HEK293 (cell line): ENCODE measurements at regions not wholly inside any gene's neighbourhood (a gene's known extent, or its start where the extent isn't known, plus 50 kb on each side); places are given as distances from the start of the nearest gene placed in this dataset.

Experiments used
- CTCF ChIA-PET: fragments of 350-600 bp; formaldehyde crosslinking; extraction: SDS; loops from one replicate; lab custom pipeline; 2021; ENCODE audit warnings: antibody characterized with exemption; lab: Yijun Ruan, JAX
- POLR2A ChIA-PET: fragments of 300-600 bp; formaldehyde crosslinking; extraction: SDS; loops from one replicate; lab custom pipeline; 2020; ENCODE audit warnings: antibody characterized with exemption, inconsistent platforms; lab: Yijun Ruan, JAX
- H3K27ac ChIP-seq: fragments of 200-500 bp; sonication (Bioruptor generic); 2 replicates; pipeline ENCODE4 v1.5.1; 2014; ENCODE audit warnings: low read depth, low read length, control low read depth, inconsistent platforms; ENCODE audit errors: extremely low read depth
- H3K36me3 ChIP-seq, 2 experiments: fragments of 200-500 bp in 1 of 2; sonication (Bioruptor generic) in 1 of 2; 1 replicate in 1 of 2; 2 replicates in 1 of 2; pipeline ENCODE4 v1.5.1; 2014 to 2017; ENCODE audit warnings: inconsistent platforms in 2 of 2, low read length in 2 of 2; ENCODE audit not compliant: control insufficient read depth in 2 of 2, insufficient read depth in 1 of 2
- H3K4me1 ChIP-seq: fragments of 200-500 bp; sonication (Bioruptor generic); 2 replicates; pipeline ENCODE4 v1.5.1; 2014; ENCODE audit warnings: mild to moderate bottlenecking, low read length, inconsistent platforms; ENCODE audit not compliant: control insufficient read depth, insufficient read depth
- H3K4me3 ChIP-seq: 2 replicates; pipeline ENCODE4 v1.5.1; 2011; ENCODE audit warnings: low read depth, mild to moderate bottlenecking, control low read depth, low read length, moderate library complexity
- H3K9me3 ChIP-seq: fragments of 200-500 bp; sonication (Bioruptor generic); 2 replicates; pipeline ENCODE4 v1.5.1; 2014; ENCODE audit warnings: low read depth, low read length, inconsistent platforms; ENCODE audit not compliant: control insufficient read depth, insufficient read depth
- BCL11B ChIP-seq: fragments of 450-650 bp; formaldehyde crosslinking; IDR thresholded peaks from 2 replicates; pipeline ENCODE4 v1.5.1; 2016; ENCODE audit warnings: low read depth, missing biosample characterization, missing genetic modification characterization
- TRIM28 ChIP-seq: IDR thresholded peaks from 2 replicates; pipeline ENCODE4 v1.6.1; 2011; ENCODE audit warnings: low read length, control low read depth, borderline replicate concordance
- ZBTB48 ChIP-seq: fragments of 450-650 bp; formaldehyde crosslinking; IDR thresholded peaks from 2 replicates; pipeline ENCODE4 v1.5.1; 2016; ENCODE audit warnings: missing biosample characterization, missing genetic modification characterization
- ZBTB49 ChIP-seq: fragments of 450-650 bp; formaldehyde crosslinking; IDR thresholded peaks from 2 replicates; pipeline ENCODE4 v1.5.1; 2016; ENCODE audit warnings: missing biosample characterization, missing genetic modification characterization, low read depth
- ZEB2 ChIP-seq: fragments of 450-650 bp; formaldehyde crosslinking; IDR thresholded peaks from 2 replicates; pipeline ENCODE4 v1.5.1; 2016; ENCODE audit warnings: missing biosample characterization, missing genetic modification characterization
- ZNF138 ChIP-seq: fragments of 450-650 bp; formaldehyde crosslinking; IDR thresholded peaks from 2 replicates; pipeline ENCODE4 v1.5.1; 2016; ENCODE audit warnings: missing biosample characterization, missing genetic modification characterization, borderline replicate concordance
- ZNF223 ChIP-seq: fragments of 450-650 bp; formaldehyde crosslinking; IDR thresholded peaks from 2 replicates; pipeline ENCODE4 v1.5.1; 2016; ENCODE audit warnings: missing biosample characterization, missing genetic modification characterization
- ZNF274 ChIP-seq, 2 experiments: fragments of 200-500 bp in 1 of 2; fragments of 450-650 bp in 1 of 2; sonication (Bioruptor generic) in 1 of 2; formaldehyde crosslinking in 1 of 2; IDR thresholded peaks; 2 replicates each; pipeline versions ENCODE4 v1.5.1 to v1.6.1; 2014 to 2016; ENCODE audit warnings: borderline replicate concordance in 1 of 2, inconsistent platforms in 1 of 2, low read length in 1 of 2, missing biosample characterization in 1 of 2, missing genetic modification characterization in 1 of 2
- ZNF341 ChIP-seq: fragments of 450-650 bp; formaldehyde crosslinking; IDR thresholded peaks from 2 replicates; pipeline ENCODE4; 2016; ENCODE audit warnings: low read depth, missing biosample characterization, missing genetic modification characterization
- ZNF362 ChIP-seq: fragments of 450-650 bp; formaldehyde crosslinking; IDR thresholded peaks from 2 replicates; pipeline ENCODE4 v1.5.1; 2016; ENCODE audit warnings: missing biosample characterization, missing genetic modification characterization
- ZNF548 ChIP-seq: fragments of 450-650 bp; formaldehyde crosslinking; IDR thresholded peaks from 2 replicates; pipeline ENCODE4 v1.5.1; 2016; ENCODE audit warnings: missing biosample characterization, missing genetic modification characterization
- ZNF660 ChIP-seq: fragments of 450-650 bp; IDR thresholded peaks from 2 replicates; pipeline ENCODE4 v1.5.1; 2018; ENCODE audit warnings: missing biosample characterization, mild to moderate bottlenecking, missing genetic modification characterization
- ZNF785 ChIP-seq: fragments of 450-650 bp; formaldehyde crosslinking; IDR thresholded peaks from 2 replicates; pipeline ENCODE4 v1.5.1; 2016; ENCODE audit warnings: missing biosample characterization, missing genetic modification characterization
- ZNF830 ChIP-seq: fragments of 450-650 bp; IDR thresholded peaks from 2 replicates; pipeline ENCODE4 v1.5.0; 2018; ENCODE audit warnings: missing biosample characterization, missing genetic modification characterization, low read depth, mild to moderate bottlenecking, moderate library complexity
- TF ChIP-seq, protein P1 (sequence below): fragments of 450-650 bp; IDR thresholded peaks from 2 replicates; pipeline ENCODE4 v1.5.1; 2018; ENCODE audit warnings: missing biosample characterization, mild to moderate bottlenecking, missing genetic modification characterization
- TF ChIP-seq, protein P2 (sequence below): fragments of 450-650 bp; formaldehyde crosslinking; IDR thresholded peaks from 2 replicates; pipeline ENCODE4 v1.5.1; 2016; ENCODE audit warnings: missing biosample characterization, missing genetic modification characterization
- TF ChIP-seq, protein P3 (sequence below): fragments of 450-650 bp; formaldehyde crosslinking; IDR thresholded peaks from 2 replicates; pipeline ENCODE4 v1.5.1; 2016; ENCODE audit warnings: missing biosample characterization, missing genetic modification characterization, borderline replicate concordance
- TF ChIP-seq, protein P4 (sequence below): fragments of 450-650 bp; formaldehyde crosslinking; IDR thresholded peaks from 2 replicates; pipeline ENCODE4 v1.5.1; 2016; ENCODE audit warnings: missing biosample characterization, missing genetic modification characterization, borderline replicate concordance

- no peak overlapping the region for H3K4me3 ChIP-seq
- no peaks in the 10 kb centered on the region for H3K36me3 ChIP-seq
- TF ChIP-seq ZNF660 (tag by site-specific recombination) (no peak), ZNF362 (no peak), ZNF341 (no peak)
- TF ChIP-seq, protein P1, sequence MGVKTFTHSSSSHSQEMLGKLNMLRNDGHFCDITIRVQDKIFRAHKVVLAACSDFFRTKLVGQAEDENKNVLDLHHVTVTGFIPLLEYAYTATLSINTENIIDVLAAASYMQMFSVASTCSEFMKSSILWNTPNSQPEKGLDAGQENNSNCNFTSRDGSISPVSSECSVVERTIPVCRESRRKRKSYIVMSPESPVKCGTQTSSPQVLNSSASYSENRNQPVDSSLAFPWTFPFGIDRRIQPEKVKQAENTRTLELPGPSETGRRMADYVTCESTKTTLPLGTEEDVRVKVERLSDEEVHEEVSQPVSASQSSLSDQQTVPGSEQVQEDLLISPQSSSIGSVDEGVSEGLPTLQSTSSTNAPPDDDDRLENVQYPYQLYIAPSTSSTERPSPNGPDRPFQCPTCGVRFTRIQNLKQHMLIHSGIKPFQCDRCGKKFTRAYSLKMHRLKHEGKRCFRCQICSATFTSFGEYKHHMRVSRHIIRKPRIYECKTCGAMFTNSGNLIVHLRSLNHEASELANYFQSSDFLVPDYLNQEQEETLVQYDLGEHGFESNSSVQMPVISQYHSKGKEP = no peak
- POLR2A ChIA-PET = interaction anchor here (1.0 kb wide), 1 partner anchor 16 kb away, joined by 3 read pairs; no protein-coding TSS in a partner anchor
- no peaks in the 10 kb centered on the region for H3K9me3 ChIP-seq
- CTCF ChIA-PET = interaction anchor here (0.7 to 0.9 kb wide), 2 partner anchors 143 to 335 kb away, joined by 3 read pairs; no protein-coding TSS in a partner anchor
- H3K27ac ChIP-seq = no peak overlapping the region
- H3K4me1 ChIP-seq = no peaks in the 10 kb centered on the region
These were observed 120.2 kb upstream of the RFLNA start for GRCh38 chr12:124174451-124175348.

GRCh38 chr12:124175704-124176103 lies 119.2 kb upstream of the RFLNA start:
- POLR2A ChIA-PET = no interaction called here
- CTCF ChIA-PET = interaction anchor here (0.6 kb wide), 1 partner anchor 362 kb away, joined by 3 read pairs; no protein-coding TSS in a partner anchor
- H3K4me3 ChIP-seq = no peak overlapping the region
- no peaks in the 10 kb centered on the region for H3K4me1 ChIP-seq
- H3K36me3 ChIP-seq = no peaks in the 10 kb centered on the region
- no peak overlapping the region for H3K27ac ChIP-seq
- no peaks in the 10 kb centered on the region for H3K9me3 ChIP-seq
- no peak for TF ChIP-seq ZNF223
- no peak for TF ChIP-seq ZNF830 (tag by site-specific recombination)
- TF ChIP-seq BCL11B (tag by site-specific recombination) = no peak
- no peak for TF ChIP-seq ZBTB49 (tag by site-specific recombination)
- TF ChIP-seq, protein P2, sequence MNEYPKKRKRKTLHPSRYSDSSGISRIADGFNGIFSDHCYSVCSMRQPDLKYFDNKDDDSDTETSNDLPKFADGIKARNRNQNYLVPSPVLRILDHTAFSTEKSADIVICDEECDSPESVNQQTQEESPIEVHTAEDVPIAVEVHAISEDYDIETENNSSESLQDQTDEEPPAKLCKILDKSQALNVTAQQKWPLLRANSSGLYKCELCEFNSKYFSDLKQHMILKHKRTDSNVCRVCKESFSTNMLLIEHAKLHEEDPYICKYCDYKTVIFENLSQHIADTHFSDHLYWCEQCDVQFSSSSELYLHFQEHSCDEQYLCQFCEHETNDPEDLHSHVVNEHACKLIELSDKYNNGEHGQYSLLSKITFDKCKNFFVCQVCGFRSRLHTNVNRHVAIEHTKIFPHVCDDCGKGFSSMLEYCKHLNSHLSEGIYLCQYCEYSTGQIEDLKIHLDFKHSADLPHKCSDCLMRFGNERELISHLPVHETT (tag by site-specific recombination) = no peak
- no peak for TF ChIP-seq ZNF138
- TF ChIP-seq ZNF548 (tag by site-specific recombination) = no peak
- TF ChIP-seq ZBTB48 = no peak
- no peak for TF ChIP-seq TRIM28
- TF ChIP-seq ZNF274 (IDR thresholded peaks at IDR 0.05; ENCODE audit: low read length) = no peak
- TF ChIP-seq ZNF274 (tag by site-specific recombination; IDR thresholded peaks at IDR 0.05; ENCODE audit: borderline replicate concordance) = no peak
- TF ChIP-seq, protein P3, sequence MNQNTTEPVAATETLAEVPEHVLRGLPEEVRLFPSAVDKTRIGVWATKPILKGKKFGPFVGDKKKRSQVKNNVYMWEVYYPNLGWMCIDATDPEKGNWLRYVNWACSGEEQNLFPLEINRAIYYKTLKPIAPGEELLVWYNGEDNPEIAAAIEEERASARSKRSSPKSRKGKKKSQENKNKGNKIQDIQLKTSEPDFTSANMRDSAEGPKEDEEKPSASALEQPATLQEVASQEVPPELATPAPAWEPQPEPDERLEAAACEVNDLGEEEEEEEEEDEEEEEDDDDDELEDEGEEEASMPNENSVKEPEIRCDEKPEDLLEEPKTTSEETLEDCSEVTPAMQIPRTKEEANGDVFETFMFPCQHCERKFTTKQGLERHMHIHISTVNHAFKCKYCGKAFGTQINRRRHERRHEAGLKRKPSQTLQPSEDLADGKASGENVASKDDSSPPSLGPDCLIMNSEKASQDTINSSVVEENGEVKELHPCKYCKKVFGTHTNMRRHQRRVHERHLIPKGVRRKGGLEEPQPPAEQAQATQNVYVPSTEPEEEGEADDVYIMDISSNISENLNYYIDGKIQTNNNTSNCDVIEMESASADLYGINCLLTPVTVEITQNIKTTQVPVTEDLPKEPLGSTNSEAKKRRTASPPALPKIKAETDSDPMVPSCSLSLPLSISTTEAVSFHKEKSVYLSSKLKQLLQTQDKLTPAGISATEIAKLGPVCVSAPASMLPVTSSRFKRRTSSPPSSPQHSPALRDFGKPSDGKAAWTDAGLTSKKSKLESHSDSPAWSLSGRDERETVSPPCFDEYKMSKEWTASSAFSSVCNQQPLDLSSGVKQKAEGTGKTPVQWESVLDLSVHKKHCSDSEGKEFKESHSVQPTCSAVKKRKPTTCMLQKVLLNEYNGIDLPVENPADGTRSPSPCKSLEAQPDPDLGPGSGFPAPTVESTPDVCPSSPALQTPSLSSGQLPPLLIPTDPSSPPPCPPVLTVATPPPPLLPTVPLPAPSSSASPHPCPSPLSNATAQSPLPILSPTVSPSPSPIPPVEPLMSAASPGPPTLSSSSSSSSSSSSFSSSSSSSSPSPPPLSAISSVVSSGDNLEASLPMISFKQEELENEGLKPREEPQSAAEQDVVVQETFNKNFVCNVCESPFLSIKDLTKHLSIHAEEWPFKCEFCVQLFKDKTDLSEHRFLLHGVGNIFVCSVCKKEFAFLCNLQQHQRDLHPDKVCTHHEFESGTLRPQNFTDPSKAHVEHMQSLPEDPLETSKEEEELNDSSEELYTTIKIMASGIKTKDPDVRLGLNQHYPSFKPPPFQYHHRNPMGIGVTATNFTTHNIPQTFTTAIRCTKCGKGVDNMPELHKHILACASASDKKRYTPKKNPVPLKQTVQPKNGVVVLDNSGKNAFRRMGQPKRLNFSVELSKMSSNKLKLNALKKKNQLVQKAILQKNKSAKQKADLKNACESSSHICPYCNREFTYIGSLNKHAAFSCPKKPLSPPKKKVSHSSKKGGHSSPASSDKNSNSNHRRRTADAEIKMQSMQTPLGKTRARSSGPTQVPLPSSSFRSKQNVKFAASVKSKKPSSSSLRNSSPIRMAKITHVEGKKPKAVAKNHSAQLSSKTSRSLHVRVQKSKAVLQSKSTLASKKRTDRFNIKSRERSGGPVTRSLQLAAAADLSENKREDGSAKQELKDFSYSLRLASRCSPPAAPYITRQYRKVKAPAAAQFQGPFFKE (tag by site-specific recombination) = no peak
- no peak for TF ChIP-seq ZNF785
- TF ChIP-seq, protein P4, sequence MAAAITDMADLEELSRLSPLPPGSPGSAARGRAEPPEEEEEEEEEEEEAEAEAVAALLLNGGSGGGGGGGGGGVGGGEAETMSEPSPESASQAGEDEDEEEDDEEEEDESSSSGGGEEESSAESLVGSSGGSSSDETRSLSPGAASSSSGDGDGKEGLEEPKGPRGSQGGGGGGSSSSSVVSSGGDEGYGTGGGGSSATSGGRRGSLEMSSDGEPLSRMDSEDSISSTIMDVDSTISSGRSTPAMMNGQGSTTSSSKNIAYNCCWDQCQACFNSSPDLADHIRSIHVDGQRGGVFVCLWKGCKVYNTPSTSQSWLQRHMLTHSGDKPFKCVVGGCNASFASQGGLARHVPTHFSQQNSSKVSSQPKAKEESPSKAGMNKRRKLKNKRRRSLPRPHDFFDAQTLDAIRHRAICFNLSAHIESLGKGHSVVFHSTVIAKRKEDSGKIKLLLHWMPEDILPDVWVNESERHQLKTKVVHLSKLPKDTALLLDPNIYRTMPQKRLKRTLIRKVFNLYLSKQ (tag by site-specific recombination) = no peak
- no peak for TF ChIP-seq ZEB2
